Heart right ventricle (tissue), 16 donors: ENCODE measurements at regions not wholly inside any gene's neighbourhood (a gene's known extent, or its start where the extent isn't known, plus 50 kb on each side); places are given as distances from the start of the nearest gene placed in this dataset.

Experiments
- ATAC-seq, 8 donors: fragments of 200-7000 bp; cut with Tn5 transposase; one replicate each; pipeline ENCODE4 v1.9.1; 2020; ENCODE audit warnings: mild to moderate bottlenecking in 8 of 8, moderate library complexity in 8 of 8, moderate number of reproducible peaks in 1 of 8
- DNase-seq, 2 donors: peaks; one replicate each; pipeline ENCODE4 v3.0.0-alpha.2; 2020
- H3K27ac ChIP-seq, 10 donors: fragments of 200-600 bp; sonication (generic) in 2 of 10; one replicate each; pipeline versions ENCODE4 v1.5.0 to v1.8.0; 2020 to 2022; ENCODE audit warnings: mild to moderate bottlenecking in 3 of 10
- H3K27me3 ChIP-seq, 7 donors: fragments of 200-600 bp; one replicate each; pipeline ENCODE4 v1.8.0; 2021 to 2022; ENCODE audit warnings: mild to moderate bottlenecking in 2 of 7
- H3K36me3 ChIP-seq, 9 donors: fragments of 200-600 bp; sonication (generic) in 1 of 9; one replicate each; pipeline versions ENCODE4 v1.5.0 to v1.8.0; 2020 to 2022; ENCODE audit warnings: mild to moderate bottlenecking in 2 of 9
- H3K4me1 ChIP-seq, 9 donors: fragments of 200-600 bp; sonication (generic) in 1 of 9; one replicate each; pipeline versions ENCODE4 v1.5.0 to v1.8.0; 2020 to 2022; ENCODE audit warnings: mild to moderate bottlenecking in 4 of 9
- H3K4me3 ChIP-seq, 10 donors: fragments of 200-600 bp; sonication (generic) in 2 of 10; one replicate each; pipeline versions ENCODE4 v1.5.0 to v1.8.0; 2020 to 2022; ENCODE audit warnings: mild to moderate bottlenecking in 7 of 10, moderate library complexity in 2 of 10
- H3K9me3 ChIP-seq, 11 donors: fragments of 200-600 bp in 10 of 11; sonication (generic) in 2 of 11; one replicate each; pipeline versions ENCODE4 v1.5.0 to v1.8.0; 2013 to 2022; ENCODE audit warnings: mild to moderate bottlenecking in 2 of 11, control low read depth in 1 of 11, moderate library complexity in 1 of 11
- WGBS, 2 donors: extraction: QIAGEN DNeasy Blood & Tissue Kit; methylation state at CpG; one replicate each; pipeline ENCODE4 v1.1.7; 2013; ENCODE audit warnings: inconsistent platforms in 1 of 2; 5-methylcytosine and 5-hydroxymethylcytosine counted together
- intact Hi-C, 10 donors: fragments of 100-400 bp; cut with DNase I; formaldehyde crosslinking; loops; one replicate each; pipeline versions ENCODE4 v1.11.1 to v1.14.2; 2022
- TF ChIP-seq, protein P1 (sequence below), 9 donors: fragments of 200-600 bp; sonication (generic) in 2 of 9; IDR thresholded peaks; one replicate each; pipeline versions ENCODE4 v1.5.0 to v1.8.0; 2021 to 2022; ENCODE audit warnings: antibody characterized with exemption in 9 of 9, mild to moderate bottlenecking in 5 of 9, moderate library complexity in 1 of 9
- donor health status: Arrhythmogenic right ventricular cardiomyopathy.
- donor health status: ischemic (EF 13 %, LVEDD 7.1; RV severe dilation, severe dysfunction).
- donor health status: healthy with polysubstance abuse.
- donor health status: DM: no; HTN: yes; CAD: no.
- donor health status: DM: no; HTN: no; CAD: no.
- donor health status: ischemic (EF 25% LVEDD 6.9; RV normal size, moderate dysfunction).
- donor health status: ischemic (EF 25% LVEDD 5.7; RV mildly dilated, moderate dysfunction).
- donor health status: healthy.
- donor health status: DM: yes; HTN: yes; CAD: no.
- donor health status: Ischemic cardiomyopathy.
- donor health status: ischemic (EF 35%, LVEDD 5.7; RV mildly dilated, moderate dysfunction).
- donor health status: nonischemic (EF 11% LVEDD 7.7; RV severe dilation, severe dysfunction).
- donor health status: DM: yes; HTN: yes; CAD: no.
- donor health status: PGD.
- donor health status: ischemic (EF 29% LVEDD 5.4; RV normal size, mild dysfunction).
- donor health status: nonischemic (EF 23%, LVEDD 6.1; RV moderate dilation, normal function).

DNA sequence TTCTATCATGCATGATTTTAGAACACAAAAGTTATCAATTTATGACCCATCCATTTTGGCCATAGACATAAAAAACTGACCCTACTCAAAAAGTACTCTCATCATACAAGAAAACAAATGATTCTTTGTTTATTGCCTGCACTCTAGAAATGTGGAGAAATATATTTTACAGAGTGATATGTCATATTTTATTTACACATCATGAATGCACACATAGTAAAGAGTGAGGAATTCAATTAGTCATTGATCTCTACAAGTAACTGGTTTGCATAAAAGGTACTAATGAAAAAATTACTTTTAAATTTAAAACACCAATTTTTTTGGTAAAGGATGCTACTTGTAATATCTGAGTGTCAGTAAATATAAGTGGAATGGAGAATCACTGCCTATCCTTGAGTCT, 242.5 kb upstream of the FAT4 start:
- TF ChIP-seq, protein P1, sequence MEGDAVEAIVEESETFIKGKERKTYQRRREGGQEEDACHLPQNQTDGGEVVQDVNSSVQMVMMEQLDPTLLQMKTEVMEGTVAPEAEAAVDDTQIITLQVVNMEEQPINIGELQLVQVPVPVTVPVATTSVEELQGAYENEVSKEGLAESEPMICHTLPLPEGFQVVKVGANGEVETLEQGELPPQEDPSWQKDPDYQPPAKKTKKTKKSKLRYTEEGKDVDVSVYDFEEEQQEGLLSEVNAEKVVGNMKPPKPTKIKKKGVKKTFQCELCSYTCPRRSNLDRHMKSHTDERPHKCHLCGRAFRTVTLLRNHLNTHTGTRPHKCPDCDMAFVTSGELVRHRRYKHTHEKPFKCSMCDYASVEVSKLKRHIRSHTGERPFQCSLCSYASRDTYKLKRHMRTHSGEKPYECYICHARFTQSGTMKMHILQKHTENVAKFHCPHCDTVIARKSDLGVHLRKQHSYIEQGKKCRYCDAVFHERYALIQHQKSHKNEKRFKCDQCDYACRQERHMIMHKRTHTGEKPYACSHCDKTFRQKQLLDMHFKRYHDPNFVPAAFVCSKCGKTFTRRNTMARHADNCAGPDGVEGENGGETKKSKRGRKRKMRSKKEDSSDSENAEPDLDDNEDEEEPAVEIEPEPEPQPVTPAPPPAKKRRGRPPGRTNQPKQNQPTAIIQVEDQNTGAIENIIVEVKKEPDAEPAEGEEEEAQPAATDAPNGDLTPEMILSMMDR (IDR thresholded peaks at IDR 0.05), result no peak
- no peak for DNase-seq
- ATAC-seq, result no peak
- Histone ChIP-seq H3K4me1 (peaks cover 0 to 4% (median 0%) of the 10 kb centered on the region in 9 donors), H3K27me3 (no peaks in the 10 kb centered on the region), H3K9me3 (peaks cover 0 to 5% (median 0%) of the 10 kb centered on the region in 11 donors), H3K27ac (no peak overlapping the region), H3K36me3 (no peaks in the 10 kb centered on the region), H3K4me3 (no peak overlapping the region)
- intact Hi-C loops, result loop anchor here in 1 of 10 donors (10.0 kb wide), 1 partner anchor 737 kb away; no protein-coding TSS in a partner anchor

DNA sequence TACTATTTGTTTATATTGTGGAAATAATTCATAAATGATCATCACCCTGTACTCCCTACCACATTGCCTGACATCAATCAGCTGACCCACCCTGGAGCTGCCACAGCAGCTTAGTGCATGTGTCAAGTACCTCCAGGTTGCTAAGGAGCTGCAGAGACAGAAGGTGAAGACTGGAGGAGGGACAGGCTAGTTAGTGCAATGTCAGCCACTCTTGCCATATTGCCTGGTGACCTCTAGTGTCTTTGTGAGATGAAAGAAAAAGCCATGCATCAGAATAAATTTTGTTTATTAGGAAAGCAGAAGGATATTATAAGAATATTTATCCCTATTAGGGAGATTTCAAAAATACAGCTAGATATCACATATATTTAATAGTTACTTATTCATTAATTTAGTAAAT, 243.9 kb upstream of the FAT4 start:
- Histone ChIP-seq H3K9me3 (peaks cover 0 to 5% (median 0%) of the 10 kb centered on the region in 11 donors), H3K36me3 (no peaks in the 10 kb centered on the region), H3K27me3 (no peaks in the 10 kb centered on the region), H3K4me3 (no peak overlapping the region), H3K27ac (no peak overlapping the region), H3K4me1 (peaks cover 0 to 4% (median 0%) of the 10 kb centered on the region in 9 donors)
- TF ChIP-seq, protein P1 (IDR thresholded peaks at IDR 0.05), result peak in 3 of 9 donors; percentile 8 to 19 (median 12)
- ATAC-seq (no peak), DNase-seq (no peak)
- intact Hi-C loops, result loop anchor here in 1 of 10 donors (10.0 kb wide), 1 partner anchor 736 kb away; no protein-coding TSS in a partner anchor

DNA sequence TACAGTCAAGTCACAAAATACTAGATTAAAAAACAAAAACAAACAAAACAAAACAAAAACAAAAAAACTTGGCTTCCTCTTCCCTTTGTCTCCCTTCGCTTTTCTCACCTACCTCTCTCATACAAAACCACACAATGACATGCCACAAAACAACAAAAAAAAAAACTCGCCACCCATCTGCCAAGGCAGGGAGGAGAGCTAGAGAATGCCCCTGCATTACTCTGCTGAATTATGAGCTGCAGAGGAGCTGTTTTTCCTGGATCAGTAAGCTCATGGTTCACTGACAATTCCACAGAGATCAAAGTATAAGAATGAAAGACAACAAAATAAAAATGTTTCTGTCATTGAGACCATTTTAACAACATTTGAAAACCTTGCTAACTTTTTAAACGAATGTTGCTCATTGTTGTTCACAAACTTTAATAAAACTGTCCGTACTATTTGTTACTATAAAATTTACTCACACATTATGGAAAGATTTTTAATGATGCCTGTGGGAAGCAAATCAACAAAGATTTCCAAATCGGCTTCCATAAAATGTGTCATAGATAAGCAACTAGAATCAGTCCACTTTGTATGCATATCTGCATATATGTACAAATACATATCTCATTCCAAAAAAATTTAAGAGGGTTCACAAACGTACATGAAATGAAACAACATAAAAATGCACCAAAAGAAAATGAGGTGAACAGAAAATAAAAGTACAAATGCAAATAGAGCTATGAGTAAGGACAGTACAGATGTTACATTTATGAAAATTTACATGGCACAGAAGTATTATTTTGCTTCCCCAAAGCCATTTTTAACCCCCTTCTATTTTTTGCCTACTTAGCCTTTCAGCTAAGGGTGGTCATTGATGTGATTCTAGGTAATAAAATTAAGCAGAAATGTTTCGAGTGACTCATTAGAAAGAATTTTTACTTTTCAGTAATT, 252.4 kb upstream of the FAT4 start:
- WGBS, 2 donors, result 75 to 82% methylated on average over 7 of the region's 7 CpGs
- Histone ChIP-seq H3K27ac (no peak overlapping the region), H3K4me1 (no peaks in the 10 kb centered on the region), H3K27me3 (no peaks in the 10 kb centered on the region), H3K4me3 (no peak overlapping the region), H3K36me3 (no peaks in the 10 kb centered on the region), H3K9me3 (no peaks in the 10 kb centered on the region)
- TF ChIP-seq, protein P1 (IDR thresholded peaks at IDR 0.05), result no peak
- no peak for ATAC-seq
- no peak for DNase-seq
- intact Hi-C loops, result no loop called here

DNA sequence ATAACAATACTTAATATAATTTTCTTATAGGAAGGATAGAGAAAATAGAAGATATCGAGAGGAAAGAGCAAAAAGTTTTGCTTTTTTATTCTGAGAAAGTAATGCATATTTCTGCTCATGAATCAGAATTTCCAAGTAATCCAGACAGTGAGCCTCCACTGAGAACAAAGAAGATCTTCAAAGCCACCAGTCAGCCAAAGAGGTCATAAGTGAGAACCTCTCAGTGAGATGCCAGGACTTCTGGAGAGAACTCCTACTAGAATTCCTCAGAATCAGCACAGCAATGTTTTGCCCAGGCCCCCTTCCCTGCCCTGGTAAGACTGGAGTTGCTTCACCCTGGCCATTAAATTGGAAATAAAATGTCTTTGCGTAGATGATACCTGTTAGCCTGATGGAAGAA, 254.4 kb upstream of the FAT4 start:
- H3K27me3 ChIP-seq, result no peaks in the 10 kb centered on the region
- DNase-seq, result no peak
- TF ChIP-seq, protein P1 (IDR thresholded peaks at IDR 0.05), result no peak

More for the DNA sequence above, 254.4 kb upstream of the FAT4 start:
- WGBS, 2 donors, result 64 to 96% methylated on average over 2 of the region's 2 CpGs
- H3K4me3 ChIP-seq, result no peak overlapping the region
- no peaks in the 10 kb centered on the region for H3K9me3 ChIP-seq
- no peak overlapping the region for H3K27ac ChIP-seq
- no peaks in the 10 kb centered on the region for H3K4me1 ChIP-seq
- intact Hi-C loops, result no loop called here
- no peaks in the 10 kb centered on the region for H3K36me3 ChIP-seq
- no peak for ATAC-seq
